ENCODE measurements at regions not wholly inside any gene's neighbourhood (a gene's known extent, or its start where the extent isn't known, plus 50 kb on each side); places are given as distances from the start of the nearest gene placed in this dataset.

DNA sequence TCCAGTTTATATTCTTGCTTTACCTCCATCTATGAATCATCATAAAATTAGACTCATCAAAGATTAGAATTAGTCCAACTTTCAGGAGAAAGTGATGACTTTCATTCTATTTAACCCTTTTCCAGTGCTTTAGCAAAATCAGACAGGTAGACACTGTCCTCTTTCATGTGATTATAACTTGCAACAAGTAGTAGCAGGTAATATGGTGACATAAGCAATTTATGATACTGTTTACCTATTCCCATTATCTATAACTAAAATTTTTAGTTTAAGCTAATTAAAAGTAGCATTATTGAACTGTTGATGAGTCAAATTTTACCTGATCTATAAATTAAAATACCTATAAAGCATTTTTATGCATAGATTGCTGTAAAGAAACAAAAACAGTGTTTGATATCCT is 351.6 kb downstream of the SEC23A start:
- Histone ChIP-seq H3K4me1 (no peaks in the 10 kb centered on the region), H3K27me3 (no peaks in the 10 kb centered on the region), H3K36me3 (no peaks in the 10 kb centered on the region), H3K4me3 (no peak overlapping the region), H3K9me3 (no peaks in the 10 kb centered on the region), H3K27ac (no peak overlapping the region)
- TF ChIP-seq, protein P1, sequence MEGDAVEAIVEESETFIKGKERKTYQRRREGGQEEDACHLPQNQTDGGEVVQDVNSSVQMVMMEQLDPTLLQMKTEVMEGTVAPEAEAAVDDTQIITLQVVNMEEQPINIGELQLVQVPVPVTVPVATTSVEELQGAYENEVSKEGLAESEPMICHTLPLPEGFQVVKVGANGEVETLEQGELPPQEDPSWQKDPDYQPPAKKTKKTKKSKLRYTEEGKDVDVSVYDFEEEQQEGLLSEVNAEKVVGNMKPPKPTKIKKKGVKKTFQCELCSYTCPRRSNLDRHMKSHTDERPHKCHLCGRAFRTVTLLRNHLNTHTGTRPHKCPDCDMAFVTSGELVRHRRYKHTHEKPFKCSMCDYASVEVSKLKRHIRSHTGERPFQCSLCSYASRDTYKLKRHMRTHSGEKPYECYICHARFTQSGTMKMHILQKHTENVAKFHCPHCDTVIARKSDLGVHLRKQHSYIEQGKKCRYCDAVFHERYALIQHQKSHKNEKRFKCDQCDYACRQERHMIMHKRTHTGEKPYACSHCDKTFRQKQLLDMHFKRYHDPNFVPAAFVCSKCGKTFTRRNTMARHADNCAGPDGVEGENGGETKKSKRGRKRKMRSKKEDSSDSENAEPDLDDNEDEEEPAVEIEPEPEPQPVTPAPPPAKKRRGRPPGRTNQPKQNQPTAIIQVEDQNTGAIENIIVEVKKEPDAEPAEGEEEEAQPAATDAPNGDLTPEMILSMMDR (IDR thresholded peaks at IDR 0.05), result no peak
- no peak for DNase-seq (ENCODE audit: low spot score)

DNA sequence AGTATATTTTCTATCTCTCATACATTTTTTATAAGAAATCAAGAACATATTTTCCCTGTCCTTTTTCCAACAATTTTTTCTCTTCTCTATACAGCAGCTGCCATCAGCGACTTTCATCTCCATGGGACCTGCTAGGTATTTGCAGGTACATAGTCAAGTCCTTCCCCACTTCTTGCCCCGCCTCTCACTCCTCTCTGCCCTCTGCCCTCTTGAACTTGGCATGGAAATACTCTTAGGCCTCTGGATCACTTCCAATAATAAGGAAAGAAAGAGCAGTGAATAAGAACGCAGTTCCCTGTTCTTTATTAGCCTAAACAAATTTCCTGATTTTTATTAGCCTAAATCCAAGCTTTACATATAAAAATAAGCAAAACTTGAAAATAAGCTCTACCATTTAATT is 353.1 kb downstream of the SEC23A start:
- DNase-seq (ENCODE audit: low spot score), result no peak
- TF ChIP-seq, protein P1 (IDR thresholded peaks at IDR 0.05), result no peak
- Histone ChIP-seq H3K4me3 (no peak overlapping the region), H3K4me1 (no peaks in the 10 kb centered on the region), H3K27ac (no peak overlapping the region), H3K9me3 (no peaks in the 10 kb centered on the region), H3K36me3 (no peaks in the 10 kb centered on the region), H3K27me3 (no peaks in the 10 kb centered on the region)

DNA sequence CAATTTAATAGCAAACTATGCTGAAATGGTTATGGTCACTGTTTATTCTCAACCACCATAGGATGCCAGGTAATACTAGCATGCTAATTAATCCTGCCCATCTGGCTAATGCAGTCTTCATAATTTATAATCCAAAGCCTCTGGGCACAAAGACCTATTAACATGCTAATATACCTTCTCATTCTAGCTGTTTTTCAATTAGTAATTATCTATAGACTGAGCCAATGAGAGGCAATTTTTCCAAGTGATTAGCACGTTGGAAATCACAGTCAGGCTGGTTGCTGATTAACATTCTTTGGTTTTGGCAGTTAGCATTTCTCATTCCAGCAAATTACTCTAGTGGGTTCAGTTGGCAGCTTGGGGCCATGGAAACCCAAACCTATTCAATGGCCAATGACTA is 357.2 kb downstream of the SEC23A start:
- no peaks in the 10 kb centered on the region for H3K36me3 ChIP-seq
- H3K27ac ChIP-seq, result no peak overlapping the region
- H3K4me1 ChIP-seq, result no peaks in the 10 kb centered on the region
- H3K4me3 ChIP-seq, result no peak overlapping the region
- no peaks in the 10 kb centered on the region for H3K9me3 ChIP-seq
- no peak for DNase-seq (ENCODE audit: low spot score)
- no peaks in the 10 kb centered on the region for H3K27me3 ChIP-seq
- TF ChIP-seq, protein P1 (IDR thresholded peaks at IDR 0.05), result no peak

DNA sequence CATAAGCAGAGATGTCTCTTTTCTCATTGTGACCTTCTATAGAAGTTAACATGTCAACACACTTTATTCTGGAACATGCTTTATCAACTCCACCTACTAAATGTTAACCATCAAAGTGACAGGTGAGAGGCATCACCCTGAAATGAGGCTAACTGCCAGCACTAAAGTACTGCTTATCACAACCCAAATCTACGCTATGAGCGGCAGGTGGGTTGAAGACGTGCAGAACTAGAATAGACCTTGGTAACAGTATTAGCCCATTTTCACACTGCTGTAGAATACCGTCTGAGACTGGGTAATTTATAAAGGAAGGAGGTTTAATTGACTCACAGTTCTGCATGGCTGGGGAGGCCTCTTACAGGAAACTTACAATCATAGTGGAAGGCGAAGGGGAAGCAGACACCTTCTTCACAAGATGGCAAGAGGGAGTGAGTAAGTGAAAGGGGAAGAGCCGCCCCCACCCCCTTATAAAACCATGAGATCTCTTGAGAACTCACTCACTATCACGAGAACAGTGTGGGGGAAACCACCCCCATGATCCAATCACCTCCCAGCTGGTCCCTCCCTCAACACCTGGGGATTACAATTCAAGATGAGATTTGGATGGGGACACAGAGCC is 359.0 kb downstream of the SEC23A start:
- H3K36me3 ChIP-seq, result no peaks in the 10 kb centered on the region
- DNase-seq (ENCODE audit: low spot score), result no peak
- TF ChIP-seq, protein P1 (IDR thresholded peaks at IDR 0.05), result no peak
- H3K27ac ChIP-seq, result no peak overlapping the region
- no peaks in the 10 kb centered on the region for H3K4me1 ChIP-seq
- no peak overlapping the region for H3K4me3 ChIP-seq
- no peaks in the 10 kb centered on the region for H3K27me3 ChIP-seq
- H3K9me3 ChIP-seq, result no peaks in the 10 kb centered on the region

DNA sequence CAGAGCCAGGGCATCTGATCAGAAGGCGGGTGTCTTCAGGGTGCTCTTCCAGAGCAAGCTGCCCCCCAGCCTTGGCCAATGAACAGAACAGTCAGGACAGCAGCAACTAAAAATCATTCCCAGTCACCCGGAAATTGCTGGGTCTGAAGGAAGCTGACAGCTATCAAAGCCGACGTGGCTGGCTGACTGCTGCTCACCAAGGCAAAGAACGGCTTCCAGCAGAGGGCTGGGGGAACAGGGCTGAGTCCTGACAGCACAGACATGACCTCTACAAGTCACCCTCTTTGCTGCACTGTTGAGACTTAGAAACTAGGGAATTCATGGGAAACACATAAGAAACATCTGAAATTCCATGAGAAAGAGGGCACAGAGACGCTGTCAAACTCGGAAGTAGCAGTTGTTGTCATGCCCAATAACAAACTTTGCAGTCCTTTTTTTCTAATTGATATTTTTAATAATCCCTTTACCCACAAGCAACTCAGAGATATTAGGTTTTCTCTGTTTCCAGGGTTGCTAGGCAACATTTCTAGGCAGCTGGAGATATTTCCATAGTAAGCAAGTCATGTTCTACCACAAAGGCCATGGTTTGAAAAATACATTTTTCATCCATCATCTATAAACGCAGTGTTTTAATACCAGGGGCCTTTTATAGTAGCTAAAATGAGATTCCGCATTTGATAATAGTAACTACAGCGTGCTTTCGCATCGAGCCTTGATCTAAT is 365.2 kb downstream of the SEC23A start:
- Histone ChIP-seq H3K4me3 (no peak overlapping the region), H3K4me1 (no peaks in the 10 kb centered on the region), H3K9me3 (no peaks in the 10 kb centered on the region), H3K36me3 (no peaks in the 10 kb centered on the region), H3K27me3 (no peaks in the 10 kb centered on the region), H3K27ac (no peak overlapping the region)
- no peak for DNase-seq (ENCODE audit: low spot score)
- TF ChIP-seq, protein P1 (IDR thresholded peaks at IDR 0.05), result no peak

All from right atrium auricular region (tissue), 2 donors.